ENCODE measurements at regions not wholly inside any gene's neighbourhood (a gene's known extent, or its start where the extent isn't known, plus 50 kb on each side); places are given as distances from the start of the nearest gene placed in this dataset.

DNA sequence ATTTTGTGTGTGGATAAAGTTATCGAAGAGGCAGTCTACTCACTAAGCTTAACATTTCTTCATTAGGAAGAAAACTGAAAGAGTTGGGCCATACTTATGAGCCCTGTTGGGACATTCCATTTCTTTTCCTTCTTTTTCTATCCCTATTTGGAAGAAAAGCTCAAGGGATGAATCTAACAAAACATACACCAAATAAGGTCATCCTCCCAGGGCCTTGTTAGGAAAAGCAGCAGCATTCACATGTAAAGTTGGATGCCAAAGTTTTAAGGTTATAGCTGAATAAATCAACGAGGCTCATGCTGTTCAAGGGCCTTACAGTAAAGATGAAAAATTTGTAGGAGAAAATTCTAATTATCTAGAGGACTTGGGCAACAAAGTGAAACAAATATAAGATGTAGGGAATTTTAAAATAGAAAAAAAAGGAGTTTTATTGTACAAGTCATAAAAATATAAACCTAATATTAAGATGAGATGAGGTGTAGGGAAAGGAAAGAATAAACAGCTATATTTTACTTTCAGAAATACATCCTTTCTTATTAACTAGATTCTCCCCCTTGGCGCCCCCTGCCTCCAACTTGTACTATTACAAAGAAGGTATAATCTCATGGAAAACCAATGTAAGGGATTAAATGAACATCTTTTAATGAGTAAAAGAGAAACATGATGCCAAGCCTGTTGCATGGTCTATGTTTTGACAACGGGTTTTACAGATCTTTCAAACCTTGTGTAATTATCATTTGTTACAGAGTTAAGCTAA is 160.4 kb downstream of the PCDH20 start:
- H3K36me3 Mint-ChIP-seq, result no peaks in the 10 kb centered on the region
- DNase-seq (ENCODE audit: low spot score), result peak; percentile 36
- no peaks in the 10 kb centered on the region for H3K27me3 Mint-ChIP-seq (ENCODE audit: low read depth)
- H3K27ac Mint-ChIP-seq, result 0 out of 2 replicates have a peak overlapping the region, but pooled peaks have one; percentile 18
- ChIA-PET POLR2A (no interaction called here), CTCF (interaction anchor here (0.6 to 1.6 kb wide), 10 partner anchors 9 to 501 kb away, joined by 3 to 16 read pairs (median 4); no protein-coding TSS in a partner anchor)
- peak; percentile 65 for ATAC-seq
- no peak overlapping the region for H3K4me3 Mint-ChIP-seq
- TF ChIP-seq, protein P1, sequence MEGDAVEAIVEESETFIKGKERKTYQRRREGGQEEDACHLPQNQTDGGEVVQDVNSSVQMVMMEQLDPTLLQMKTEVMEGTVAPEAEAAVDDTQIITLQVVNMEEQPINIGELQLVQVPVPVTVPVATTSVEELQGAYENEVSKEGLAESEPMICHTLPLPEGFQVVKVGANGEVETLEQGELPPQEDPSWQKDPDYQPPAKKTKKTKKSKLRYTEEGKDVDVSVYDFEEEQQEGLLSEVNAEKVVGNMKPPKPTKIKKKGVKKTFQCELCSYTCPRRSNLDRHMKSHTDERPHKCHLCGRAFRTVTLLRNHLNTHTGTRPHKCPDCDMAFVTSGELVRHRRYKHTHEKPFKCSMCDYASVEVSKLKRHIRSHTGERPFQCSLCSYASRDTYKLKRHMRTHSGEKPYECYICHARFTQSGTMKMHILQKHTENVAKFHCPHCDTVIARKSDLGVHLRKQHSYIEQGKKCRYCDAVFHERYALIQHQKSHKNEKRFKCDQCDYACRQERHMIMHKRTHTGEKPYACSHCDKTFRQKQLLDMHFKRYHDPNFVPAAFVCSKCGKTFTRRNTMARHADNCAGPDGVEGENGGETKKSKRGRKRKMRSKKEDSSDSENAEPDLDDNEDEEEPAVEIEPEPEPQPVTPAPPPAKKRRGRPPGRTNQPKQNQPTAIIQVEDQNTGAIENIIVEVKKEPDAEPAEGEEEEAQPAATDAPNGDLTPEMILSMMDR (IDR thresholded peaks at IDR 0.05), result 0 out of 2 replicates have a peak, but pooled peaks have one; percentile 26
- no peak for TF ChIP-seq ZNF396 (CRISPR knock-in tag; IDR thresholded peaks at IDR 0.05; ENCODE audit: borderline replicate concordance)
- H3K4me1 Mint-ChIP-seq, result peaks cover 10% of the 10 kb centered on the region
- H3K9me3 Mint-ChIP-seq, result peaks cover 10% of the 10 kb centered on the region

DNA sequence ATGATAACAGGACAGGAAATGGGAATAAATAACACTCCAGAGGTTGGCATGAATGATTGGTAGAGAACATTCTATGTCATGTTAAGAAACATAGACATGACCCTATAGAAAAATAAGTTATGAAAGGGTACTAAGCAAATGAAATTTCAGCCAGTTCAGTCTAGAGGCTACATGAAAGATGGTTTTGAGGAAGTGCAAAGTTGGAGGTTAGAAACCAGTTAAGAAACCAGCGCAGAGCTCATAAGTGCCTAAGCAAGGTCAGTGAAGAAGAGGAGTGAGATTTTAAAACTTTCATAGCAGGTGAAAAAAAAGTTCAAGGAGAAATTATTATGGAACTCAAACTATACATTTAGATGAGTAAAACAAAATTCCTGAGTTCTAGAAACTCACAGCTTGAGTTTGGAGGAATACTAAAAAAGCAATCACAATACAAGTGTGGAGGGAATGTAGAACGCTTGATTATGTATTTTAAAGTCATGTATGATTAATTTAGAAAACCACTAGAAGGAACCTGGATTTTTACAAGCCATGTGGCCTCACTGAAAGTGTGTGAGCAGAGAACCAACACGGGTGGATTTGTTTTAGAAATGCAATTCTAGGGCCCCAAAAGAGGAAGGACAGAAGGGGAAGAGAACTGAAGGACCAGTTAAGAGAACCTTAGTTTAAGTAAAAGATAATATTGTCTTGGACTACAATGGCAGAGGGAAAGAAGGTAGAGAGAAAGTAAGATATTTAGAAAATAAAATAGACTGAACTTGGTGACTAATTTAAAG is 162.4 kb downstream of the PCDH20 start:
- CTCF ChIA-PET, result no interaction called here
- Mint-ChIP-seq H3K36me3 (no peaks in the 10 kb centered on the region), H3K4me1 (peaks cover 10% of the 10 kb centered on the region), H3K4me3 (no peak overlapping the region), H3K27me3 (ENCODE audit: low read depth) (no peaks in the 10 kb centered on the region), H3K9me3 (peaks cover 10% of the 10 kb centered on the region), H3K27ac (no peak overlapping the region)
- DNase-seq (ENCODE audit: low spot score), result no peak
- TF ChIP-seq, protein P2, sequence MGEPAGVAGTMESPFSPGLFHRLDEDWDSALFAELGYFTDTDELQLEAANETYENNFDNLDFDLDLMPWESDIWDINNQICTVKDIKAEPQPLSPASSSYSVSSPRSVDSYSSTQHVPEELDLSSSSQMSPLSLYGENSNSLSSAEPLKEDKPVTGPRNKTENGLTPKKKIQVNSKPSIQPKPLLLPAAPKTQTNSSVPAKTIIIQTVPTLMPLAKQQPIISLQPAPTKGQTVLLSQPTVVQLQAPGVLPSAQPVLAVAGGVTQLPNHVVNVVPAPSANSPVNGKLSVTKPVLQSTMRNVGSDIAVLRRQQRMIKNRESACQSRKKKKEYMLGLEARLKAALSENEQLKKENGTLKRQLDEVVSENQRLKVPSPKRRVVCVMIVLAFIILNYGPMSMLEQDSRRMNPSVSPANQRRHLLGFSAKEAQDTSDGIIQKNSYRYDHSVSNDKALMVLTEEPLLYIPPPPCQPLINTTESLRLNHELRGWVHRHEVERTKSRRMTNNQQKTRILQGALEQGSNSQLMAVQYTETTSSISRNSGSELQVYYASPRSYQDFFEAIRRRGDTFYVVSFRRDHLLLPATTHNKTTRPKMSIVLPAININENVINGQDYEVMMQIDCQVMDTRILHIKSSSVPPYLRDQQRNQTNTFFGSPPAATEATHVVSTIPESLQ (CRISPR knock-in tag; IDR thresholded peaks at IDR 0.05), result no peak
- TF ChIP-seq ZNF396 (CRISPR knock-in tag; IDR thresholded peaks at IDR 0.05; ENCODE audit: borderline replicate concordance) (no peak), ZNF671 (CRISPR knock-in tag; IDR thresholded peaks at IDR 0.05) (no peak), CBFB (CRISPR knock-in tag; IDR thresholded peaks at IDR 0.05; ENCODE audit: low read depth) (no peak), SMAD3 (CRISPR knock-in tag; IDR thresholded peaks at IDR 0.05; ENCODE audit: borderline replicate concordance) (no peak), FOXK1 (CRISPR knock-in tag; IDR thresholded peaks at IDR 0.05) (no peak), NR2C2 (CRISPR knock-in tag; IDR thresholded peaks at IDR 0.05) (no peak), SP1 (CRISPR knock-in tag; conservative IDR thresholded peaks at IDR 0.05) (no peak), NR1H2 (CRISPR knock-in tag; IDR thresholded peaks at IDR 0.05) (no peak)
- TF ChIP-seq, protein P3, sequence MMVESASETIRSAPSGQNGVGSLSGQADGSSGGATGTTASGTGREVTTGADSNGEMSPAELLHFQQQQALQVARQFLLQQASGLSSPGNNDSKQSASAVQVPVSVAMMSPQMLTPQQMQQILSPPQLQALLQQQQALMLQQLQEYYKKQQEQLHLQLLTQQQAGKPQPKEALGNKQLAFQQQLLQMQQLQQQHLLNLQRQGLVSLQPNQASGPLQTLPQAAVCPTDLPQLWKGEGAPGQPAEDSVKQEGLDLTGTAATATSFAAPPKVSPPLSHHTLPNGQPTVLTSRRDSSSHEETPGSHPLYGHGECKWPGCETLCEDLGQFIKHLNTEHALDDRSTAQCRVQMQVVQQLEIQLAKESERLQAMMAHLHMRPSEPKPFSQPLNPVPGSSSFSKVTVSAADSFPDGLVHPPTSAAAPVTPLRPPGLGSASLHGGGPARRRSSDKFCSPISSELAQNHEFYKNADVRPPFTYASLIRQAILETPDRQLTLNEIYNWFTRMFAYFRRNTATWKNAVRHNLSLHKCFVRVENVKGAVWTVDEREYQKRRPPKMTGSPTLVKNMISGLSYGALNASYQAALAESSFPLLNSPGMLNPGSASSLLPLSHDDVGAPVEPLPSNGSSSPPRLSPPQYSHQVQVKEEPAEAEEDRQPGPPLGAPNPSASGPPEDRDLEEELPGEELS (CRISPR knock-in tag; IDR thresholded peaks at IDR 0.05), result no peak
- TF ChIP-seq, protein P4, sequence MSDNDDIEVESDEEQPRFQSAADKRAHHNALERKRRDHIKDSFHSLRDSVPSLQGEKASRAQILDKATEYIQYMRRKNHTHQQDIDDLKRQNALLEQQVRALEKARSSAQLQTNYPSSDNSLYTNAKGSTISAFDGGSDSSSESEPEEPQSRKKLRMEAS (CRISPR knock-in tag; IDR thresholded peaks at IDR 0.05), result no peak
- TF ChIP-seq, protein P5, sequence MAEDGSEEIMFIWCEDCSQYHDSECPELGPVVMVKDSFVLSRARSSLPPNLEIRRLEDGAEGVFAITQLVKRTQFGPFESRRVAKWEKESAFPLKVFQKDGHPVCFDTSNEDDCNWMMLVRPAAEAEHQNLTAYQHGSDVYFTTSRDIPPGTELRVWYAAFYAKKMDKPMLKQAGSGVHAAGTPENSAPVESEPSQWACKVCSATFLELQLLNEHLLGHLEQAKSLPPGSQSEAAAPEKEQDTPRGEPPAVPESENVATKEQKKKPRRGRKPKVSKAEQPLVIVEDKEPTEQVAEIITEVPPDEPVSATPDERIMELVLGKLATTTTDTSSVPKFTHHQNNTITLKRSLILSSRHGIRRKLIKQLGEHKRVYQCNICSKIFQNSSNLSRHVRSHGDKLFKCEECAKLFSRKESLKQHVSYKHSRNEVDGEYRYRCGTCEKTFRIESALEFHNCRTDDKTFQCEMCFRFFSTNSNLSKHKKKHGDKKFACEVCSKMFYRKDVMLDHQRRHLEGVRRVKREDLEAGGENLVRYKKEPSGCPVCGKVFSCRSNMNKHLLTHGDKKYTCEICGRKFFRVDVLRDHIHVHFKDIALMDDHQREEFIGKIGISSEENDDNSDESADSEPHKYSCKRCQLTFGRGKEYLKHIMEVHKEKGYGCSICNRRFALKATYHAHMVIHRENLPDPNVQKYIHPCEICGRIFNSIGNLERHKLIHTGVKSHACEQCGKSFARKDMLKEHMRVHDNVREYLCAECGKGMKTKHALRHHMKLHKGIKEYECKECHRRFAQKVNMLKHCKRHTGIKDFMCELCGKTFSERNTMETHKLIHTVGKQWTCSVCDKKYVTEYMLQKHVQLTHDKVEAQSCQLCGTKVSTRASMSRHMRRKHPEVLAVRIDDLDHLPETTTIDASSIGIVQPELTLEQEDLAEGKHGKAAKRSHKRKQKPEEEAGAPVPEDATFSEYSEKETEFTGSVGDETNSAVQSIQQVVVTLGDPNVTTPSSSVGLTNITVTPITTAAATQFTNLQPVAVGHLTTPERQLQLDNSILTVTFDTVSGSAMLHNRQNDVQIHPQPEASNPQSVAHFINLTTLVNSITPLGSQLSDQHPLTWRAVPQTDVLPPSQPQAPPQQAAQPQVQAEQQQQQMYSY (CRISPR knock-in tag; IDR thresholded peaks at IDR 0.05), result no peak
- TF ChIP-seq, protein P6, sequence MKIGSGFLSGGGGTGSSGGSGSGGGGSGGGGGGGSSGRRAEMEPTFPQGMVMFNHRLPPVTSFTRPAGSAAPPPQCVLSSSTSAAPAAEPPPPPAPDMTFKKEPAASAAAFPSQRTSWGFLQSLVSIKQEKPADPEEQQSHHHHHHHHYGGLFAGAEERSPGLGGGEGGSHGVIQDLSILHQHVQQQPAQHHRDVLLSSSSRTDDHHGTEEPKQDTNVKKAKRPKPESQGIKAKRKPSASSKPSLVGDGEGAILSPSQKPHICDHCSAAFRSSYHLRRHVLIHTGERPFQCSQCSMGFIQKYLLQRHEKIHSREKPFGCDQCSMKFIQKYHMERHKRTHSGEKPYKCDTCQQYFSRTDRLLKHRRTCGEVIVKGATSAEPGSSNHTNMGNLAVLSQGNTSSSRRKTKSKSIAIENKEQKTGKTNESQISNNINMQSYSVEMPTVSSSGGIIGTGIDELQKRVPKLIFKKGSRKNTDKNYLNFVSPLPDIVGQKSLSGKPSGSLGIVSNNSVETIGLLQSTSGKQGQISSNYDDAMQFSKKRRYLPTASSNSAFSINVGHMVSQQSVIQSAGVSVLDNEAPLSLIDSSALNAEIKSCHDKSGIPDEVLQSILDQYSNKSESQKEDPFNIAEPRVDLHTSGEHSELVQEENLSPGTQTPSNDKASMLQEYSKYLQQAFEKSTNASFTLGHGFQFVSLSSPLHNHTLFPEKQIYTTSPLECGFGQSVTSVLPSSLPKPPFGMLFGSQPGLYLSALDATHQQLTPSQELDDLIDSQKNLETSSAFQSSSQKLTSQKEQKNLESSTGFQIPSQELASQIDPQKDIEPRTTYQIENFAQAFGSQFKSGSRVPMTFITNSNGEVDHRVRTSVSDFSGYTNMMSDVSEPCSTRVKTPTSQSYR (CRISPR knock-in tag; IDR thresholded peaks at IDR 0.05), result no peak
- TF ChIP-seq, protein P7, sequence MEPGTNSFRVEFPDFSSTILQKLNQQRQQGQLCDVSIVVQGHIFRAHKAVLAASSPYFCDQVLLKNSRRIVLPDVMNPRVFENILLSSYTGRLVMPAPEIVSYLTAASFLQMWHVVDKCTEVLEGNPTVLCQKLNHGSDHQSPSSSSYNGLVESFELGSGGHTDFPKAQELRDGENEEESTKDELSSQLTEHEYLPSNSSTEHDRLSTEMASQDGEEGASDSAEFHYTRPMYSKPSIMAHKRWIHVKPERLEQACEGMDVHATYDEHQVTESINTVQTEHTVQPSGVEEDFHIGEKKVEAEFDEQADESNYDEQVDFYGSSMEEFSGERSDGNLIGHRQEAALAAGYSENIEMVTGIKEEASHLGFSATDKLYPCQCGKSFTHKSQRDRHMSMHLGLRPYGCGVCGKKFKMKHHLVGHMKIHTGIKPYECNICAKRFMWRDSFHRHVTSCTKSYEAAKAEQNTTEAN (CRISPR knock-in tag; IDR thresholded peaks at IDR 0.05), result no peak
- POLR2A ChIA-PET, result no interaction called here
- no peak for ATAC-seq

All from WTC11 (cell line).